Chondrocyte (in vitro differentiated cells): ENCODE measurements at regions not wholly inside any gene's neighbourhood (a gene's known extent, or its start where the extent isn't known, plus 50 kb on each side); places are given as distances from the start of the nearest gene placed in this dataset.

ENCODE experiments used
- DNase-seq: peaks from one replicate; pipeline ENCODE4 v3.0.0; 2021; ENCODE audit warnings: mixed read lengths, low spot score
- H3K27ac Mint-ChIP-seq: one replicate; pipeline ENCODE4 v1.8.0; 2021; ENCODE audit warnings: mild to moderate bottlenecking, moderate library complexity, mixed read lengths; ENCODE audit not compliant: unreplicated experiment
- H3K27me3 Mint-ChIP-seq: 2 replicates; pipeline ENCODE4 v1.8.0; 2021; ENCODE audit warnings: low read depth, mixed read lengths
- H3K36me3 Mint-ChIP-seq: 2 replicates; pipeline ENCODE4 v1.8.0; 2021; ENCODE audit warnings: low read depth, mixed read lengths
- H3K4me1 Mint-ChIP-seq: 2 replicates; pipeline ENCODE4 v1.8.0; 2021; ENCODE audit warnings: low read depth, mild to moderate bottlenecking, mixed read lengths
- H3K4me3 Mint-ChIP-seq: one replicate; pipeline ENCODE4 v1.8.0; 2021; ENCODE audit warnings: mild to moderate bottlenecking, moderate library complexity, mixed read lengths; ENCODE audit not compliant: unreplicated experiment
- H3K9me3 Mint-ChIP-seq: 2 replicates; pipeline ENCODE4 v1.8.0; 2021; ENCODE audit warnings: low read depth, mixed read lengths
- TF ChIP-seq, protein P1 (sequence below): fragments of 200-600 bp; sonication (generic); IDR thresholded peaks from 2 replicates; pipeline ENCODE4 v1.5.0; 2021; ENCODE audit warnings: antibody characterized with exemption, mild to moderate bottlenecking, moderate library complexity

DNA sequence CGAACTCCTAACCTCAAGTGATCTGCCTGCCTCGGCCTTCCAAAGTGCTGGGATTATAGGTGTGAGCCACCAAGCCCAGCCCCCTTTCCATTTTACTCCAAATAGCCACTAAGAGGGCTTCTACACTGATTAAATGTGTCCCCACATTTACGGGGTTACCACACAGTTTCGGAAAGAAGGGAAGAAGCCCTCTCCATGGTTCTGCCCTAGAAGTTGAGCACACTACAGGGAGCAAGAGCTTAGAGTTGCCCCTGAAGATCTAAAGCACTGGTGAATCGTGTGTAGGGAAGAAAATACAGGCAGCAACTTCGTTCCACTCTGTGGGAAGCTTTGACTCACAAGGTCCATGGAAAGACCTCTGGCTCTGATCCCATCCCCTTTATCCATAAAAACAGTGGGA, 133.0 kb upstream of the PRKCQ start:
- TF ChIP-seq, protein P1, sequence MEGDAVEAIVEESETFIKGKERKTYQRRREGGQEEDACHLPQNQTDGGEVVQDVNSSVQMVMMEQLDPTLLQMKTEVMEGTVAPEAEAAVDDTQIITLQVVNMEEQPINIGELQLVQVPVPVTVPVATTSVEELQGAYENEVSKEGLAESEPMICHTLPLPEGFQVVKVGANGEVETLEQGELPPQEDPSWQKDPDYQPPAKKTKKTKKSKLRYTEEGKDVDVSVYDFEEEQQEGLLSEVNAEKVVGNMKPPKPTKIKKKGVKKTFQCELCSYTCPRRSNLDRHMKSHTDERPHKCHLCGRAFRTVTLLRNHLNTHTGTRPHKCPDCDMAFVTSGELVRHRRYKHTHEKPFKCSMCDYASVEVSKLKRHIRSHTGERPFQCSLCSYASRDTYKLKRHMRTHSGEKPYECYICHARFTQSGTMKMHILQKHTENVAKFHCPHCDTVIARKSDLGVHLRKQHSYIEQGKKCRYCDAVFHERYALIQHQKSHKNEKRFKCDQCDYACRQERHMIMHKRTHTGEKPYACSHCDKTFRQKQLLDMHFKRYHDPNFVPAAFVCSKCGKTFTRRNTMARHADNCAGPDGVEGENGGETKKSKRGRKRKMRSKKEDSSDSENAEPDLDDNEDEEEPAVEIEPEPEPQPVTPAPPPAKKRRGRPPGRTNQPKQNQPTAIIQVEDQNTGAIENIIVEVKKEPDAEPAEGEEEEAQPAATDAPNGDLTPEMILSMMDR, result no peak
- no peak overlapping the region for H3K4me3 Mint-ChIP-seq
- no peak for DNase-seq
- H3K36me3 Mint-ChIP-seq, result no peaks in the 10 kb centered on the region
- no peaks in the 10 kb centered on the region for H3K4me1 Mint-ChIP-seq
- H3K27ac Mint-ChIP-seq, result no peak overlapping the region
- peaks cover 22% of the 10 kb centered on the region for H3K27me3 Mint-ChIP-seq
- no peaks in the 10 kb centered on the region for H3K9me3 Mint-ChIP-seq

DNA sequence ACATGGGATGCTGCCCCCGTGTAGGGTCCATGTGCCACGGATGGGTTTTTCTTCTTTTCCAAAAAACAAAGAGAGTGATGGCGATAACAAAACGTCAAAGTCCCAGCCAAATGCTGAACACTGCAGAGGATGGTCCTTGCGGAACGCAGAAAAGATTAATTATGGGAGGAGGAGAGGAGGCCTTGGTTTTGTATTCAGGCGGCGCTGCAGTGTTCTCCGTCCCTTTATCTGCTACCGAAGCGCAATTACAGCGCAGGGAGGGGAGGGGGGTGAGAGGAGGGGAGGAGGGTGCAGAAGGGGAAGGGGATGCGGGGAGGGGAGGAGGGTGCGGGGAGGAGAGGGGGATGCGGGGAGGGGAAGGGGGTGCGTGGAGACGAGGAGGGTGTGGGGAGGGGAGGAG, 131.8 kb upstream of the PRKCQ start:
- H3K27ac Mint-ChIP-seq, result no peak overlapping the region
- peaks cover 30% of the 10 kb centered on the region for H3K27me3 Mint-ChIP-seq
- no peaks in the 10 kb centered on the region for H3K9me3 Mint-ChIP-seq
- no peaks in the 10 kb centered on the region for H3K4me1 Mint-ChIP-seq
- no peaks in the 10 kb centered on the region for H3K36me3 Mint-ChIP-seq
- H3K4me3 Mint-ChIP-seq, result no peak overlapping the region
- no peak for DNase-seq
- TF ChIP-seq, protein P1, result no peak

DNA sequence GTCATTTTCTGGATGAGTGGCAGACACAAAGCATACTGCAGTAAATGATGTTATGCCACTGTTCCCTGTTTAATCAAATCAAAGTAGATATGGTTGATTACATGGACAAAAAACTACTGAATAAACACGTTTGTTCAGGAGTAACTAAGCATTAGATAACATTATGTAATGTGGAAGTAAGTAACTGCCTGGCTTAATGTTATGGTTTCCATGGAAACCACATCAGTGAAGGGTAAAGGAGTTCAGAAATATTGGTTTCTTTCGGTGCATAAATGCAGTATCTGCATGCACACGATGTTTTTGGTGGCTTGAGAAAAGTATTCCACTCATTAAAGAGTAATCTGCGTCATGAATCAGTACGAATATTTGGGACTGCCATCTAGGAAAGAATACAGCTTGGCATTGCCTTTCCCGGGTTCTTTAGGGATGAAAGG, 131.3 kb upstream of the PRKCQ start:
- H3K4me1 Mint-ChIP-seq, result no peaks in the 10 kb centered on the region
- TF ChIP-seq, protein P1, result no peak
- no peak overlapping the region for H3K27ac Mint-ChIP-seq
- H3K4me3 Mint-ChIP-seq, result no peak overlapping the region
- DNase-seq, result no peak
- H3K36me3 Mint-ChIP-seq, result no peaks in the 10 kb centered on the region
- no peaks in the 10 kb centered on the region for H3K9me3 Mint-ChIP-seq
- H3K27me3 Mint-ChIP-seq, result peaks cover 29% of the 10 kb centered on the region

DNA sequence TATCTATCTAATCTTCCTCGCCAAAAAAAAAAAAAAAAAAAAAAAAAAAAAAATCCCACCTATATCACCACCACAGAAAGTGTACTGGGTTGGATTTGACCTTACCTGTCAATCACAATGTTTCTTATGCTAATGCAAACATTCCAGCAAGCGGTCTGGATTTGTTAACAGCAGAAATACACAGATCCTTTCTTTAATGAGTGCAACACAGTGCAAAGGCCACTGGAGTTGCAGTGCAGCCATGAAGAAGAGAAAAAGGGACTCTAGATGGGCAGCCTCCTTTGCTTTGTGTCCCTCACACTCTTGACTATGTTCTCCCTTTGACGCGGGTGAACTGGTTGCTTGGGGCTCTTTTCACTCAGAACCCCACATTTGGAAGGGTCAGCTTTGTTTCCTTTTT, 127.3 kb upstream of the PRKCQ start:
- Mint-ChIP-seq H3K27ac (no peak overlapping the region), H3K4me1 (no peaks in the 10 kb centered on the region), H3K9me3 (no peaks in the 10 kb centered on the region), H3K36me3 (no peaks in the 10 kb centered on the region), H3K27me3 (peaks cover 31% of the 10 kb centered on the region), H3K4me3 (no peak overlapping the region)
- TF ChIP-seq, protein P1, result no peak
- no peak for DNase-seq

DNA sequence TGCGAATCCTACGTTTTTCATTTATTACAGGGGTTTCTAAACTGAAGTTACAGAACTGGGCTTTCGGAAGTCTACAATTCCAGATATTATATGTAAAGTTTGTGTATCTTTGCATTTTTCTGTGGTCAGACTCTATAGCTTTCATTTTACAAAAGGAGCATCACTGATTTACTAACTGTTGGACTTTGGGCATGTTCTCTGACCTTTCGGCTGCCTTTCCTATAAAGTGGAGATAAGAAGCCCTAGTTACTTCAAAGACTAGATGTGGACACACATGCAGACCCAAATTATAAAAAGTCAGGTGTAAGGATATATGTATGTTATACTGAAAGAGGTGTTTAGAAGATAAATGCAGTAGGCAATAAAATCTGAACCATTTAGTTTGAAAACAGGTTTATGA, 126.6 kb upstream of the PRKCQ start:
- no peaks in the 10 kb centered on the region for H3K4me1 Mint-ChIP-seq

More for the DNA sequence above, 126.6 kb upstream of the PRKCQ start:
- Mint-ChIP-seq H3K27me3 (peaks cover 30% of the 10 kb centered on the region), H3K27ac (no peak overlapping the region), H3K36me3 (no peaks in the 10 kb centered on the region), H3K4me3 (no peak overlapping the region), H3K9me3 (no peaks in the 10 kb centered on the region)
- TF ChIP-seq, protein P1, result no peak
- no peak for DNase-seq
